ENCODE measurements at regions not wholly inside any gene's neighbourhood (a gene's known extent, or its start where the extent isn't known, plus 50 kb on each side); places are given as distances from the start of the nearest gene placed in this dataset.

DNA sequence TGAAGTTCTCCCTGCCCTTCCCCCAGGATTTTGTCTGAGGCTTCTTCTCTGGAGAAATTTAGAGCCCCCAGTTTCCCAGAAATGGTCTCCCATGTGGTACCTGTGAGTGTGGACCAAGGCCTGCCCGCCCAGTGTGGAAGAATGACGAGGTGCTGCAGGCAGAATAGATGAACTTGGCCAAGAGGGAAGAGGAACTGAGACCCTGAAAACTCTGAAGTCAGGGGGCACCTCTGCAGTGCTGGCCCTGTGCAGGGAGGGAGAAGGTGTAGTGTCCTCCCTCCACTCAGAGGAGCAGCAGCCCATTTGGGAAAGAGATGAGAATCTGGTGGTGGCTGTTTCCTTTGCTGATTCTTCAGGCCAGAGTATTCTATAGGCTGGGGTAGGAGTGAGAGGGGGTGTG, 115.2 kb upstream of the PCGF5 start:
- no peak for ATAC-seq
- H3K27me3 Mint-ChIP-seq = no peaks in the 10 kb centered on the region

DNA sequence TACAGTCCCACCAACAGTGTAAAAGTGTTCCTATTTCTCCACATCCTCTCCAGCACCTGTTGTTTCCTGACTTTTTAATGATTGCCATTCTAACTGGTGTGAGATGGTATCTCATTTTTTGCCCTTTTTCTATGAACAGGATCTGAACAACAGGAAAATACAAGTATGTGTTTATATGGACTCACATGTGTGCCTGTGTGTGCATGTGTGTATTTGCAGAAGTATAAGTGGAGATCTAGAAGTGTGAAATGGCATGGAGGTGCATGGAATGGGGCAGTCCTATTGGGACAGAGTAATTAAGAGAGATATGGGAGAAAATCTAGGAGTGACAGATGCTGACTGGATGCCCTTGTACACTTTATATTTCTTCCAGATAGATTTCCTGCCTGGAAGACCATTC, 111.6 kb upstream of the PCGF5 start:
- H3K9me3 Mint-ChIP-seq = no peaks in the 10 kb centered on the region
- H3K27ac Mint-ChIP-seq = no peak overlapping the region
- H3K27me3 Mint-ChIP-seq = no peaks in the 10 kb centered on the region
- no peak for ATAC-seq
- H3K4me3 Mint-ChIP-seq = no peak overlapping the region
- no peaks in the 10 kb centered on the region for H3K36me3 Mint-ChIP-seq (ENCODE audit: low read depth)
- DNase-seq = no peak
- peaks cover 3% of the 10 kb centered on the region for H3K4me1 Mint-ChIP-seq

More for the DNA sequence above, 115.2 kb upstream of the PCGF5 start:
- Mint-ChIP-seq H3K9me3 (no peaks in the 10 kb centered on the region), H3K27ac (no peak overlapping the region), H3K4me1 (peaks cover 10% of the 10 kb centered on the region), H3K4me3 (no peak overlapping the region), H3K36me3 (ENCODE audit: low read depth) (no peaks in the 10 kb centered on the region)
- DNase-seq = no peak

DNA sequence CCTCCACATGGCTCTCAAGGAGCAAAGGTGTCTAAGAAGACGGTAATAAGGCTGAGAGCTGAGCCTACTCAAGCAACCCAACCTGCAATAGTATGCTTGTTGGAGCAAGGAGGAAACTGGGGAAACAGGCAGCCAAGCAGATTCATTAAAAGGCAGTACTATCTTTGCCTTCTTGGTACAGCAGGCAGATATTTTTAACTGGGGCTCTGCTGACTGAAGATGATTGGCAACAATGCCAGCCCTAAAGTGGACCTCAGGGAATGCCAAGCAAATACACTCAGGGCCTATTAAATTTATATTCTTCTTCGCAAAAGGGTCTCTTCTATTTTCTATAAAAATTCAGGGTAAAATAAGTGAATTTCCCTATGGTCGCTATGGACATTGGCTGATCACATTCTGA, 109.4 kb upstream of the PCGF5 start:
- Mint-ChIP-seq H3K4me1 (no peaks in the 10 kb centered on the region), H3K36me3 (ENCODE audit: low read depth) (no peaks in the 10 kb centered on the region), H3K4me3 (no peak overlapping the region), H3K27ac (no peak overlapping the region), H3K9me3 (no peaks in the 10 kb centered on the region), H3K27me3 (no peaks in the 10 kb centered on the region)
- ATAC-seq (no peak), DNase-seq (no peak)

DNA sequence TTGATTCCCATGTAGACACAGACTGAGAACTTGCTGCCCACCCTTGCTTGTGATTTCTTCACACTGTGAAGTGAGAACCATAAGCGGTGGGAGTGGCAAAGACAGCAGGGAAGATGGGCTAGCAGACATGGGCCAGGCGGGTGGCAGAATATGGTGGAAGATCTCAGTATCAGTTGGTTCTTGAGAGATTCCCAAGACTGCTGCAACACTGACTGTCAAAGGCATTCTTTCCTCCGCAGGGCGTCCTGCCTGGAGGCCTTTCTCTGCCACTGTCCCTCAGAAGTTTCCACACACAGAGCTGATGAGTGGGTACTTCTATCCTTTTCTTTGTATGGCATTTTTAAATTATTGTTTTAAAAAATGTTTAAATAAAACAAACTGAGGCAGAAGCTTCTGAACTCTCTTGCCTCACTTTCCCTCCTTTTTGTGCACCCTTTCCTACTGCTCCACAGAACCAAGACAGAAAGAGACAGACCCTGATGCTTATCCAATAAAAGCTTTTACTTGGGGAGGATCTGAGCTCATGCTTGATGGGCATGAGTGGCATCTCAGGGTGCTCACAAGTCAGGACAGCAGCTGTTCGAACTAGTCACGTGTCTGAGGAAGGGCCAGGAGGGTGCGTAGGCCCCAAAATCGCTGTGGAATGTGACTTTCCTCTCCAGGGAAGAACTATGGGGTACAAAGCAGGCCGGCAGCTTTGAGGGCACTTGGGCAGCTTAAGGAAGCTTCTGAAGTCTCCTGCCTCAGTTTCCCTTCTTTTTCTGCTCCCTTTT, 104.7 kb upstream of the PCGF5 start:
- no peaks in the 10 kb centered on the region for H3K27me3 Mint-ChIP-seq
- no peak overlapping the region for H3K4me3 Mint-ChIP-seq
- no peak overlapping the region for H3K27ac Mint-ChIP-seq
- peaks cover 4% of the 10 kb centered on the region for H3K4me1 Mint-ChIP-seq
- no peak for ATAC-seq
- H3K36me3 Mint-ChIP-seq (ENCODE audit: low read depth) = no peaks in the 10 kb centered on the region
- H3K9me3 Mint-ChIP-seq = no peaks in the 10 kb centered on the region
- DNase-seq = no peak

GRCh38 chr10:91117505-91117904, 103.0 kb upstream of the PCGF5 start:
- no peak for DNase-seq
- no peak overlapping the region for H3K27ac Mint-ChIP-seq
- no peaks in the 10 kb centered on the region for H3K36me3 Mint-ChIP-seq (ENCODE audit: low read depth)
- H3K27me3 Mint-ChIP-seq = peaks cover under 1% of the 10 kb centered on the region
- no peak for ATAC-seq
- H3K4me1 Mint-ChIP-seq = peaks cover 4% of the 10 kb centered on the region
- H3K9me3 Mint-ChIP-seq = no peaks in the 10 kb centered on the region
- no peak overlapping the region for H3K4me3 Mint-ChIP-seq

DNA sequence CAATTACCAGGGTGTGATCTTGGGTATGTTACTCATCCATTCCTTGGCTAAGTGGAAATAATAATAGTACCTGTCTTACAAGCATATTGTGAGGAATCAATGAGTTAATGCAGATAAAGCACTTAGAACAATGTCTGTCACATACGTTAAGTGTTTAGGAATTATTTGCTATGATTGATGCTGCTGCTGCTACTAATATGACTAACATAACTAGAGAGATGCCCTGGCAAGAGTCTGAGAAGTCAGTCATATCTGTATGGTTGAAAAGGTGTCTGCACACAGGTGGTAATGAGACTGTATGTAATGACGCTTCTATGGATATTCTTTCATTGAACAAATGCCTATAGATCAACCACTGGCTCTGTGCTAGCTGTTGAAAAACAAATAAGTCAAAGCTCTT, 100.1 kb upstream of the PCGF5 start:
- ATAC-seq = no peak
- Mint-ChIP-seq H3K4me1 (peaks cover 4% of the 10 kb centered on the region), H3K9me3 (no peaks in the 10 kb centered on the region), H3K27ac (no peak overlapping the region), H3K36me3 (ENCODE audit: low read depth) (no peaks in the 10 kb centered on the region), H3K27me3 (peaks cover 7% of the 10 kb centered on the region), H3K4me3 (no peak overlapping the region)
- no peak for DNase-seq

DNA sequence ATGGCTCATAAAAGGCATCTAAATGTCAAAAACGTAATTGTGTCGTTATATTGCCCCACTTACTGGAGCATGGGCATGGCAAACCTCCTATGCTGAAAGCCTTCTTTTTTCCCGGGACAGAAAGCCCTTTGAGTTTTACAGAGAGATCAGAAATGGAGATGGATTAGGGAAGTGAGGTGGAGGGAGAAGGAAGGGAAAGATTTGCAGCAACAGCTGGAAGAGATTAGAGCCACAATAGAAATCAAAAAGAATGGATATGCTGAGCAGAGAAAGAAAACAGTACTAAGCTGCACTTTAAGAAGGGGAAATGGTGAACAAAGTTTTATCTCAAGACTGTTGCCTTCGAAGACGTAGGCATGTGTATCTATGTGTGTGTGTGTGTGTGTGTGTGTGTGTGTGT, 97.2 kb upstream of the PCGF5 start:
- ATAC-seq (no peak), DNase-seq (no peak)
- no peaks in the 10 kb centered on the region for H3K9me3 Mint-ChIP-seq
- H3K27ac Mint-ChIP-seq = no peak overlapping the region
- peaks cover 4% of the 10 kb centered on the region for H3K4me1 Mint-ChIP-seq
- H3K36me3 Mint-ChIP-seq (ENCODE audit: low read depth) = no peaks in the 10 kb centered on the region
- H3K27me3 Mint-ChIP-seq = peaks cover 7% of the 10 kb centered on the region
- H3K4me3 Mint-ChIP-seq = no peak overlapping the region

- peaks cover 4% of the 10 kb centered on the region for H3K4me1 Mint-ChIP-seq
- DNase-seq = no peak
- ATAC-seq = no peak
These were observed 96.4 kb upstream of the PCGF5 start for GRCh38 chr10:91124016-91124415.

GRCh38 chr10:91126471-91126870, 94.0 kb upstream of the PCGF5 start:
- Mint-ChIP-seq H3K27me3 (peaks cover 7% of the 10 kb centered on the region), H3K27ac (no peak overlapping the region), H3K36me3 (ENCODE audit: low read depth) (no peaks in the 10 kb centered on the region), H3K9me3 (no peaks in the 10 kb centered on the region), H3K4me3 (no peak overlapping the region), H3K4me1 (no peaks in the 10 kb centered on the region)
- DNase-seq (no peak), ATAC-seq (no peak)

More at GRCh38 chr10:91124016-91124415, 96.4 kb upstream of the PCGF5 start:
- no peaks in the 10 kb centered on the region for H3K36me3 Mint-ChIP-seq (ENCODE audit: low read depth)
- no peak overlapping the region for H3K4me3 Mint-ChIP-seq
- H3K27me3 Mint-ChIP-seq = peaks cover 7% of the 10 kb centered on the region
- no peaks in the 10 kb centered on the region for H3K9me3 Mint-ChIP-seq
- H3K27ac Mint-ChIP-seq = no peak overlapping the region

GRCh38 chr10:91127341-91128082, 93.0 kb upstream of the PCGF5 start:
- Mint-ChIP-seq H3K36me3 (ENCODE audit: low read depth) (no peaks in the 10 kb centered on the region), H3K9me3 (no peaks in the 10 kb centered on the region), H3K27ac (no peak overlapping the region), H3K4me1 (no peaks in the 10 kb centered on the region), H3K27me3 (peaks cover 7% of the 10 kb centered on the region), H3K4me3 (no peak overlapping the region)
- ATAC-seq = no peak
- DNase-seq = no peak

DNA sequence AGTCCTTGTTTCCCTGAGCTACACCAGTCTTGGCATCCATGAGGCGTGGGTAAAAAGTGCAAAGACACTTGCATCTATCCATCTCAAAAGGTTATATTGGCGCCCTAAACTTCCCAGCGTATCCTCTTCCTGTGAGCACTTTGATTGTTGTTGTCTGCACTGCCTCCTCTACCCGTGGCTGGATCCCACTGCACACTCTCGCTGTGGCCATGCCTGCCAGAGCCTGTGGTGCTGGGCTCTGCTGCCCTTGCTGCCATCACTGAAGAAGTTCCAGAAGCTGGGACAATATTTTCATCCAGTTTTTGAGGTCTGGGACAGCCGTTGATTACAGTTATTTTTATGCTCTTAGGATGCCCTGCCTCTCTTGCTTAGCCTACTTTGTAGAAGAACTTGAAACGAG, 85.3 kb upstream of the PCGF5 start:
- ATAC-seq = no peak
- Mint-ChIP-seq H3K9me3 (no peaks in the 10 kb centered on the region), H3K36me3 (ENCODE audit: low read depth) (no peaks in the 10 kb centered on the region), H3K4me3 (no peak overlapping the region), H3K4me1 (peaks cover 3% of the 10 kb centered on the region), H3K27me3 (no peaks in the 10 kb centered on the region), H3K27ac (no peak overlapping the region)
- no peak for DNase-seq

- no peaks in the 10 kb centered on the region for H3K27me3 Mint-ChIP-seq
- DNase-seq = no peak
- H3K4me1 Mint-ChIP-seq = peaks cover 11% of the 10 kb centered on the region
- no peak overlapping the region for H3K4me3 Mint-ChIP-seq
- H3K27ac Mint-ChIP-seq = no peak overlapping the region
- H3K9me3 Mint-ChIP-seq = no peaks in the 10 kb centered on the region
- no peaks in the 10 kb centered on the region for H3K36me3 Mint-ChIP-seq (ENCODE audit: low read depth)
- no peak for ATAC-seq
These were observed 83.3 kb upstream of the PCGF5 start for GRCh38 chr10:91137011-91137643.

GRCh38 chr10:91137822-91138221, 82.6 kb upstream of the PCGF5 start:
- no peak for DNase-seq
- Mint-ChIP-seq H3K36me3 (ENCODE audit: low read depth) (no peaks in the 10 kb centered on the region), H3K4me1 (peaks cover 11% of the 10 kb centered on the region), H3K4me3 (no peak overlapping the region), H3K9me3 (no peaks in the 10 kb centered on the region), H3K27me3 (no peaks in the 10 kb centered on the region), H3K27ac (no peak overlapping the region)
- ATAC-seq = no peak

GRCh38 chr10:91140995-91141549, 79.4 kb upstream of the PCGF5 start:
- H3K27me3 Mint-ChIP-seq = no peaks in the 10 kb centered on the region
- DNase-seq (no peak), ATAC-seq (peak; percentile 52)
- H3K4me3 Mint-ChIP-seq = no peak overlapping the region
- H3K9me3 Mint-ChIP-seq = no peaks in the 10 kb centered on the region
- no peaks in the 10 kb centered on the region for H3K36me3 Mint-ChIP-seq (ENCODE audit: low read depth)
- H3K27ac Mint-ChIP-seq = no peak overlapping the region
- peaks cover 11% of the 10 kb centered on the region for H3K4me1 Mint-ChIP-seq

GRCh38 chr10:91144961-91145360, 75.5 kb upstream of the PCGF5 start:
- no peak overlapping the region for H3K27ac Mint-ChIP-seq

More at GRCh38 chr10:91144961-91145360, 75.5 kb upstream of the PCGF5 start:
- Mint-ChIP-seq H3K9me3 (no peaks in the 10 kb centered on the region), H3K27me3 (peaks cover 3% of the 10 kb centered on the region), H3K4me1 (peaks cover 7% of the 10 kb centered on the region), H3K4me3 (no peak overlapping the region), H3K36me3 (ENCODE audit: low read depth) (no peaks in the 10 kb centered on the region)
- DNase-seq = no peak
- no peak for ATAC-seq
